Mucosa of rectum (tissue), 2 donors: ENCODE measurements at regions not wholly inside any gene's neighbourhood (a gene's known extent, or its start where the extent isn't known, plus 50 kb on each side); places are given as distances from the start of the nearest gene placed in this dataset.

ENCODE experiments used
- H3K27ac ChIP-seq, 2 donors: one replicate each; pipeline ENCODE4 v1.7.0; 2013; ENCODE audit warnings: inconsistent platforms in 2 of 2, low read depth in 2 of 2, low read length in 2 of 2
- H3K27me3 ChIP-seq, 2 donors: one replicate each; pipeline ENCODE4 v1.7.0; 2013; ENCODE audit warnings: low read length in 2 of 2; ENCODE audit not compliant: control insufficient read depth in 2 of 2, insufficient read depth in 2 of 2
- H3K36me3 ChIP-seq, 2 donors: one replicate each; pipeline ENCODE4 v1.7.0; 2013; ENCODE audit warnings: low read length in 2 of 2; ENCODE audit not compliant: control insufficient read depth in 2 of 2, insufficient read depth in 2 of 2
- H3K4me1 ChIP-seq, 2 donors: one replicate each; pipeline ENCODE4 v1.7.0; 2013; ENCODE audit warnings: low read length in 2 of 2, mild to moderate bottlenecking in 1 of 2; ENCODE audit not compliant: control insufficient read depth in 2 of 2, insufficient read depth in 2 of 2
- H3K4me3 ChIP-seq, 2 donors: one replicate each; pipeline ENCODE4 v1.7.0; 2013; ENCODE audit warnings: low read length in 2 of 2
- H3K9ac ChIP-seq, 2 donors: one replicate each; pipeline ENCODE4 v1.7.0; 2013; ENCODE audit warnings: low read length in 2 of 2, low read depth in 1 of 2, mild to moderate bottlenecking in 1 of 2
- H3K9me3 ChIP-seq, 2 donors: one replicate each; pipeline ENCODE4 v1.7.0; 2013; ENCODE audit warnings: low read length in 2 of 2; ENCODE audit not compliant: control insufficient read depth in 2 of 2
- donor health status: healthy.
- donor health status: Normal muscosa, but diverticular disease.

GRCh38 chr9:113823421-113823820 is 52.7 kb upstream of the ZNF618 start:
- Histone ChIP-seq H3K27ac (no peak overlapping the region), H3K4me1 (no peaks in the 10 kb centered on the region), H3K4me3 (no peak overlapping the region), H3K9me3 (no peaks in the 10 kb centered on the region), H3K36me3 (no peaks in the 10 kb centered on the region), H3K27me3 (peaks cover 0 to 3% of the 10 kb centered on the region in 2 donors), H3K9ac (no peak overlapping the region)
